ENCODE measurements at regions not wholly inside any gene's neighbourhood (a gene's known extent, or its start where the extent isn't known, plus 50 kb on each side); places are given as distances from the start of the nearest gene placed in this dataset.

- H3K9me3 ChIP-seq (replicated peaks), result no peaks in the 10 kb centered on the region
- DNase-seq (ENCODE audit: low read depth in 1 of 2, low spot score in 2 of 2), result no peak
- no peak overlapping the region for H3K27ac ChIP-seq
- H3K4me3 ChIP-seq, result no peak overlapping the region
- H3K4me1 ChIP-seq (replicated peaks), result peaks cover 39% of the 10 kb centered on the region
- no peaks in the 10 kb centered on the region for H3K27me3 ChIP-seq (replicated peaks)
- H3K36me3 ChIP-seq, result no peaks in the 10 kb centered on the region
Observed at GRCh38 chr12:71005166-71005565, 84.6 kb upstream of the PTPRR start.

DNA sequence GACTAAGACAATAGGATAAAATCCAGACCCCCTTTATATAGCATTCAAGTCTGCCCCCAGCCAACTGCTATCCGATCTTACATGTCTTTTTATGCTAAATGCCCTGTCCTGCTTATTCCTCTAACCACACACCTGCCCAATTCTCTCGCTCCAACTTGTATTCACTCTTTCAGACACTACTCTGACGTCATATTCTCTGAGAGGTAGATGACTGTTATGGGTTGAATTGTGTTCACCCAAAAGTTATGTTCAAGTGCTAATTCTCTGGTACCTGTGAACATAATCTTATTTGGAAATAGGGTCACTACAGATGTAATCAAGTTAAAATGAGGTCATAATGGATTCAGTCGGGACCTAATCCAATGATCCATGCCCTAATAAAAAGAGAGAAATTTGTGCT, 84.0 kb upstream of the PTPRR start:
- Histone ChIP-seq H3K4me3 (no peak overlapping the region), H3K9me3 (replicated peaks) (no peaks in the 10 kb centered on the region), H3K4me1 (replicated peaks) (peaks cover 44% of the 10 kb centered on the region), H3K27me3 (replicated peaks) (no peaks in the 10 kb centered on the region), H3K27ac (no peak overlapping the region), H3K36me3 (no peaks in the 10 kb centered on the region)
- no peak for DNase-seq (ENCODE audit: low read depth in 1 of 2, low spot score in 2 of 2)

DNA sequence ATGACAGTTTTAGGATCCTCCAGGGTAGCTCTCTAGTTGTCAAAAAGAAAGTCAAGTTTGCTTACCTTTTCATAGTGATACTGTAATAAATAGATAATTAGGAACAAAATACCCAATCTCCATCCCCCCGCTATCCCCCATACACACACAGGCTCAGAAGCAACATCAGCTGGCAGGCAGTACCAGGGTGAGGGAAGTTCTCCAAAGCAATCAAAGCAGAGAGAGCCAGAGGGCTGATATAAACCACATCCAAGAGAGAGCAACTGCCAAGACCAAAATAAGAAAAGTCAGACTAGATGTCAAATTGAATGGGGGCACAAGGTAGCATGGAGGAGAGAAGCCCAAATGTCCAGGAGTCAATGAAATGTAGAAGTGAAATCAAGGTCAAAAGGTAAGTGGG, 80.2 kb upstream of the PTPRR start:
- Histone ChIP-seq H3K27ac (peak overlapping the region; percentile 70), H3K36me3 (no peaks in the 10 kb centered on the region), H3K4me1 (replicated peaks) (peaks cover 17% of the 10 kb centered on the region), H3K27me3 (replicated peaks) (no peaks in the 10 kb centered on the region), H3K4me3 (no peak overlapping the region), H3K9me3 (replicated peaks) (no peaks in the 10 kb centered on the region)
- no peak for DNase-seq (ENCODE audit: low read depth in 1 of 2, low spot score in 2 of 2)

DNA sequence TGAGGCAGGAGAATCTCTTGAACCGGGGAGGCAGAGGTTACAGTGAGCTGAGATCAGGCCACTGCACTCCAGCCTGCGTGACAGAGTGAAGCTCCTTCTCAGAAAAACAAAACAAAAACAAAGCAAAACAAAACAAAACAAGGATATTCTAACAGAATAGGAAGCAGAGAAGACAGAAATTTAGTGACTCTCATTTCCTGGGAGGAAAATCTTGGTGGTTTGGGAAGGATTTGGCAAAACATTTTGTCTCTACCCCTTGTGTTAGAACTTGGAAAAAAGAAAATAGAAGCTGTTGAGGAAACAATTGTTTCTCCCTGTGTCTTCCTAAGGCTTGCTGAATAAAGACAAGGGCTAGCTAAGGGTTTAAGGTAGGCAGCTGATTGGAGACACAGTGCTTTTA, 79.7 kb upstream of the PTPRR start:
- no peak overlapping the region for H3K4me3 ChIP-seq
- peak overlapping the region; percentile 70 for H3K27ac ChIP-seq
- H3K9me3 ChIP-seq (replicated peaks), result no peaks in the 10 kb centered on the region
- H3K27me3 ChIP-seq (replicated peaks), result no peaks in the 10 kb centered on the region
- DNase-seq (ENCODE audit: low read depth in 1 of 2, low spot score in 2 of 2), result peak in 1 of 2 experiments; percentile 57
- H3K4me1 ChIP-seq (replicated peaks), result peaks cover 17% of the 10 kb centered on the region
- no peaks in the 10 kb centered on the region for H3K36me3 ChIP-seq

- H3K9me3 ChIP-seq (replicated peaks), result no peaks in the 10 kb centered on the region
- no peak for DNase-seq (ENCODE audit: low read depth in 1 of 2, low spot score in 2 of 2)
- no peak overlapping the region for H3K4me3 ChIP-seq
- H3K4me1 ChIP-seq (replicated peaks), result peaks cover 10% of the 10 kb centered on the region
- no peaks in the 10 kb centered on the region for H3K36me3 ChIP-seq
- H3K27ac ChIP-seq, result peak overlapping the region; percentile 51
- H3K27me3 ChIP-seq (replicated peaks), result no peaks in the 10 kb centered on the region
Observed at GRCh38 chr12:70994217-70994788, 73.8 kb upstream of the PTPRR start.

- Histone ChIP-seq H3K9me3 (replicated peaks) (no peaks in the 10 kb centered on the region), H3K27me3 (replicated peaks) (no peaks in the 10 kb centered on the region), H3K4me3 (no peak overlapping the region), H3K4me1 (replicated peaks) (peaks cover 4% of the 10 kb centered on the region), H3K27ac (no peak overlapping the region), H3K36me3 (no peaks in the 10 kb centered on the region)
- no peak for DNase-seq (ENCODE audit: low read depth in 1 of 2, low spot score in 2 of 2)
Observed at GRCh38 chr12:70989232-70989631, 68.7 kb upstream of the PTPRR start.

- H3K4me3 ChIP-seq, result no peak overlapping the region
- H3K9me3 ChIP-seq (replicated peaks), result no peaks in the 10 kb centered on the region
- no peak overlapping the region for H3K27ac ChIP-seq
- H3K27me3 ChIP-seq (replicated peaks), result no peaks in the 10 kb centered on the region
- DNase-seq (ENCODE audit: low read depth in 1 of 2, low spot score in 2 of 2), result no peak
- peaks cover 36% of the 10 kb centered on the region for H3K4me1 ChIP-seq (replicated peaks)
- H3K36me3 ChIP-seq, result no peaks in the 10 kb centered on the region
Observed at GRCh38 chr12:70985850-70986249, 65.3 kb upstream of the PTPRR start.

DNA sequence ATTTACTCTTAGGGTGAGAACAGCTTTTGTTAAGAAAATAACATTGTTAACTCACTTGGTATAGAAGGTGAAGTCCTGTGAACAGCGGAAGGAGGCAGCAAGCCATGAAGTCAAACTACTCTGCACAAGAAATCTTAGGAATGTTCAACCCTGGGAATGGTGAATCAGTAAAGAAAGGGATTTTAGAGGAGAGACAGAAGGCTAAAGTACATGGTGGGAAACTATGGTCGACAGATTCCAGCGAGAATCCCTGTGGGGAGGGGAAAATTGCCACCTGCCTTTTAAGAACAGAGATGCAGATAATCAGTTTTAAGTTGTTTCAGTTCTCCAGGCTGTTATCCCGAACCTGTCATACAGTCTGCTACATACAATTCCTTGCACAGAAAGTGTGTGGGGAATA, 63.2 kb upstream of the PTPRR start:
- Histone ChIP-seq H3K36me3 (no peaks in the 10 kb centered on the region), H3K9me3 (replicated peaks) (no peaks in the 10 kb centered on the region), H3K4me3 (no peak overlapping the region), H3K27me3 (replicated peaks) (no peaks in the 10 kb centered on the region), H3K27ac (peak overlapping the region; percentile 94), H3K4me1 (replicated peaks) (peaks cover 45% of the 10 kb centered on the region)
- DNase-seq (ENCODE audit: low read depth in 1 of 2, low spot score in 2 of 2), result peak in 1 of 2 experiments; percentile 49

DNA sequence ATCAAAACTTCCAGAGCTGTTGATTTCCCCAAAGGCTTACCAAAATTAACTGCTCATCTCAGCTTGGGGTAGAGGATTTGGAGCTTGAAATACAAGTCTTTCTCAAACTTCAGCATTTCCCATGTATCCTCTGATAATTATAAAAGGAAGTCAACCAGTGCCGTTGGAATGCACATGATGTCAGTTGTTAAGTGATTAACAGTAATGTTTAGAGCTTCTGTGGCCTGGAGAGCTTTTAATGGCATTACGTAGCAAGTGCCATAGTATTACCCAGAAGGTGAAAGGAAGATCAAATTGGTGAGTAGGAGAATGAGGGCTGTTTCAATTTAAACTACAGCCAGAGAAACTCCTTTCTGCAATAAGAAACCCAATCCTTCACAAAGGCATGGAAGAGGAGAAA, 62.5 kb upstream of the PTPRR start:
- no peaks in the 10 kb centered on the region for H3K27me3 ChIP-seq (replicated peaks)
- peak in 1 of 2 experiments; percentile 85 for DNase-seq (ENCODE audit: low read depth in 1 of 2, low spot score in 2 of 2)
- no peak overlapping the region for H3K4me3 ChIP-seq
- no peaks in the 10 kb centered on the region for H3K36me3 ChIP-seq
- peak overlapping the region; percentile 94 for H3K27ac ChIP-seq
- no peaks in the 10 kb centered on the region for H3K9me3 ChIP-seq (replicated peaks)
- H3K4me1 ChIP-seq (replicated peaks), result peaks cover 45% of the 10 kb centered on the region

- Histone ChIP-seq H3K27ac (peak overlapping the region; percentile 94), H3K27me3 (replicated peaks) (no peaks in the 10 kb centered on the region), H3K4me3 (no peak overlapping the region), H3K4me1 (replicated peaks) (peaks cover 45% of the 10 kb centered on the region), H3K36me3 (no peaks in the 10 kb centered on the region), H3K9me3 (replicated peaks) (no peaks in the 10 kb centered on the region)
- DNase-seq (ENCODE audit: low read depth in 1 of 2, low spot score in 2 of 2), result peak in 1 of 2 experiments; percentile 79
Observed at GRCh38 chr12:70982286-70982685, 61.7 kb upstream of the PTPRR start.

GRCh38 chr12:70971001-70971794, 50.7 kb upstream of the PTPRR start:
- no peak overlapping the region for H3K27ac ChIP-seq
- H3K27me3 ChIP-seq (replicated peaks), result no peaks in the 10 kb centered on the region
- DNase-seq (ENCODE audit: low read depth in 1 of 2, low spot score in 2 of 2), result peak in 1 of 2 experiments; percentile 24
- no peaks in the 10 kb centered on the region for H3K9me3 ChIP-seq (replicated peaks)
- H3K4me3 ChIP-seq, result no peak overlapping the region
- peaks cover 15% of the 10 kb centered on the region for H3K4me1 ChIP-seq (replicated peaks)
- no peaks in the 10 kb centered on the region for H3K36me3 ChIP-seq

Data from SJSA1 (cell line).